Lower lobe of right lung (tissue), 2 donors: ENCODE measurements at regions not wholly inside any gene's neighbourhood (a gene's known extent, or its start where the extent isn't known, plus 50 kb on each side); places are given as distances from the start of the nearest gene placed in this dataset.

ENCODE experiments used
- ATAC-seq, 2 donors: fragments of 200-7000 bp; cut with Tn5 transposase; one replicate each; pipeline ENCODE4 v1.9.1; 2020 to 2022; ENCODE audit warnings: mild to moderate bottlenecking in 2 of 2, moderate library complexity in 2 of 2
- DNase-seq: peaks from one replicate; pipeline ENCODE4 v3.0.0-alpha.2; 2020
- H3K27ac ChIP-seq: fragments of 200-600 bp; one replicate; pipeline ENCODE4 v1.8.0; 2022
- H3K27me3 ChIP-seq: fragments of 200-600 bp; one replicate; pipeline ENCODE4 v1.8.0; 2022; ENCODE audit warnings: low read depth
- H3K36me3 ChIP-seq: fragments of 200-600 bp; one replicate; pipeline ENCODE4 v1.8.0; 2022; ENCODE audit warnings: mild to moderate bottlenecking
- H3K4me1 ChIP-seq: fragments of 200-600 bp; one replicate; pipeline ENCODE4 v1.8.0; 2022
- H3K4me3 ChIP-seq: fragments of 200-600 bp; one replicate; pipeline ENCODE4 v1.8.0; 2022; ENCODE audit warnings: mild to moderate bottlenecking
- H3K9me3 ChIP-seq: fragments of 200-600 bp; one replicate; pipeline ENCODE4 v1.8.0; 2022
- CTCF ChIP-seq: fragments of 200-600 bp; IDR thresholded peaks from one replicate; pipeline ENCODE4 v1.8.0; 2022; ENCODE audit warnings: antibody characterized with exemption, mild to moderate bottlenecking
- intact Hi-C: fragments of 100-400 bp; cut with DNase I; formaldehyde crosslinking; loops from one replicate; pipeline ENCODE4 v1.11.0; 2022
- donor health status: DM: no; HTN: yes; CAD: no; lungs with severe emphysema.

GRCh38 chr18:47513614-47514013, 262.2 kb upstream of the SKOR2 start:
- DNase-seq = no peak
- Histone ChIP-seq H3K9me3 (no peaks in the 10 kb centered on the region), H3K27ac (no peak overlapping the region), H3K4me3 (no peak overlapping the region), H3K4me1 (no peaks in the 10 kb centered on the region), H3K36me3 (no peaks in the 10 kb centered on the region), H3K27me3 (no peaks in the 10 kb centered on the region)
- no peak for ATAC-seq
- TF ChIP-seq CTCF = no peak
- intact Hi-C loops = no loop called here

- Histone ChIP-seq H3K27ac (no peak overlapping the region), H3K27me3 (no peaks in the 10 kb centered on the region), H3K4me1 (no peaks in the 10 kb centered on the region), H3K9me3 (no peaks in the 10 kb centered on the region), H3K36me3 (no peaks in the 10 kb centered on the region), H3K4me3 (no peak overlapping the region)
- ATAC-seq (no peak), DNase-seq (no peak)
- intact Hi-C loops = no loop called here
- no peak for TF ChIP-seq CTCF
Measured at GRCh38 chr18:47512726-47513435, 261.4 kb upstream of the SKOR2 start.

GRCh38 chr18:47512056-47512455, 260.6 kb upstream of the SKOR2 start:
- no peaks in the 10 kb centered on the region for H3K36me3 ChIP-seq
- ATAC-seq (no peak), DNase-seq (no peak)
- no peaks in the 10 kb centered on the region for H3K4me1 ChIP-seq
- no peaks in the 10 kb centered on the region for H3K9me3 ChIP-seq
- no peak overlapping the region for H3K4me3 ChIP-seq
- intact Hi-C loops = no loop called here
- H3K27ac ChIP-seq = no peak overlapping the region
- H3K27me3 ChIP-seq = no peaks in the 10 kb centered on the region
- no peak for TF ChIP-seq CTCF

GRCh38 chr18:47510831-47511230, 259.4 kb upstream of the SKOR2 start:
- H3K4me3 ChIP-seq = no peak overlapping the region
- H3K9me3 ChIP-seq = no peaks in the 10 kb centered on the region
- H3K36me3 ChIP-seq = no peaks in the 10 kb centered on the region
- no peak for ATAC-seq
- H3K27me3 ChIP-seq = no peaks in the 10 kb centered on the region
- H3K27ac ChIP-seq = no peak overlapping the region
- TF ChIP-seq CTCF = no peak
- no peak for DNase-seq
- intact Hi-C loops = no loop called here
- H3K4me1 ChIP-seq = no peaks in the 10 kb centered on the region

- no peaks in the 10 kb centered on the region for H3K4me1 ChIP-seq
- no peaks in the 10 kb centered on the region for H3K9me3 ChIP-seq
- no peak for TF ChIP-seq CTCF
- no peak overlapping the region for H3K27ac ChIP-seq
- H3K4me3 ChIP-seq = no peak overlapping the region
- H3K27me3 ChIP-seq = no peaks in the 10 kb centered on the region
- ATAC-seq (no peak), DNase-seq (no peak)
- intact Hi-C loops = no loop called here
- no peaks in the 10 kb centered on the region for H3K36me3 ChIP-seq
Measured at GRCh38 chr18:47507651-47508050, 256.2 kb upstream of the SKOR2 start.

- Histone ChIP-seq H3K4me1 (no peaks in the 10 kb centered on the region), H3K9me3 (no peaks in the 10 kb centered on the region), H3K27ac (no peak overlapping the region), H3K4me3 (no peak overlapping the region), H3K27me3 (no peaks in the 10 kb centered on the region), H3K36me3 (no peaks in the 10 kb centered on the region)
- DNase-seq (no peak), ATAC-seq (no peak)
- intact Hi-C loops = no loop called here
- no peak for TF ChIP-seq CTCF
Measured at GRCh38 chr18:47506897-47507296, 255.4 kb upstream of the SKOR2 start.
